Thyroid gland (tissue), 4 donors: ENCODE measurements at regions not wholly inside any gene's neighbourhood (a gene's known extent, or its start where the extent isn't known, plus 50 kb on each side); places are given as distances from the start of the nearest gene placed in this dataset.

Source experiments
- DNase-seq, 2 donors: peaks; one replicate each; pipeline ENCODE4 v3.0.0-alpha.2; 2019
- H3K27ac ChIP-seq, 3 donors: fragments of 200-600 bp; sonication (generic); 1 replicate in 2 of 3; 2 replicates in 1 of 3; pipeline ENCODE4 v1.5.1; 2016 to 2019; ENCODE audit warnings: mild to moderate bottlenecking in 1 of 3, moderate library complexity in 1 of 3
- H3K27me3 ChIP-seq: fragments of 200-600 bp; sonication (generic); one replicate; pipeline ENCODE4 v1.5.1; 2019
- H3K36me3 ChIP-seq, 2 donors: fragments of 200-600 bp; sonication (generic); one replicate each; pipeline ENCODE4 v1.5.1; 2016 to 2019
- H3K4me1 ChIP-seq, 2 donors: fragments of 200-600 bp; sonication (generic); one replicate each; pipeline ENCODE4 v1.5.1; 2017 to 2019
- H3K4me3 ChIP-seq, 3 donors: fragments of 200-600 bp; sonication (generic); replicated peaks in 1 of 3; 1 replicate in 2 of 3; 2 replicates in 1 of 3; pipeline ENCODE4 v1.5.1; 2016; ENCODE audit warnings: mild to moderate bottlenecking in 1 of 3
- H3K9me3 ChIP-seq: fragments of 200-600 bp; sonication (generic); one replicate; pipeline ENCODE4 v1.5.1; 2017
- POLR2A ChIP-seq, 2 donors: fragments of 450-650 bp; IDR thresholded peaks; one replicate each; pipeline ENCODE4 v1.6.1; 2017; ENCODE audit warnings: antibody characterized with exemption in 2 of 2, mild to moderate bottlenecking in 2 of 2, moderate library complexity in 1 of 2
- WGBS, 2 donors: methylation state at CpG; one replicate each; pipeline ENCODE4 v1.1.5; 2017; 5-methylcytosine and 5-hydroxymethylcytosine counted together
- intact Hi-C: fragments of 100-400 bp; cut with DNase I; formaldehyde crosslinking; loops from one replicate; pipeline ENCODE4 v1.15.1; 2023
- TF ChIP-seq, protein P1 (sequence below), 6 experiments: fragments of 200-600 bp in 3 of 6; fragments of 450-650 bp in 3 of 6; sonication (generic) in 3 of 6; IDR thresholded peaks; one replicate each; pipeline ENCODE4 v1.5.1; 2016 to 2019; ENCODE audit warnings: antibody characterized with exemption in 6 of 6, mild to moderate bottlenecking in 2 of 6, inconsistent platforms in 1 of 6, moderate library complexity in 1 of 6

DNA sequence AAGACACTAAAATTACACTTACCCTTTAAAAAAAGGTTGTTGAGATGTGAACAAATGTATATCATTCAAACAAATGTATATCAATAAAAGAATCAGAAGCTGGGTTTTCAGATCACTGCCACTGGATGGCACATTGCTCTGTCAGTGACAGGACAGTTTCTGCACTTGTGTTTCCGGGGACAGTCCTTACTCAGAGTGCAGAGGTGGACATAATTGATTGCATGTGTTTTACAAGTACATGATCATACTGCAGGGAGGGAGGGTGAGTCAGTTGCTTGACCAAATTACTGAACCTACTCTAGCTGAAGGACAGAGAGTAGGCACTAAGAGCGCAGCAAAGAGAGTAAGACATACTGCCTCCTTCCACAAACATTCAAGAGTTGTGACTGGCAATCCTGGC lies 302.3 kb downstream of the TENT5A start:
- DNase-seq: no peak
- intact Hi-C loops: no loop called here
- H3K27ac ChIP-seq: no peak overlapping the region

DNA sequence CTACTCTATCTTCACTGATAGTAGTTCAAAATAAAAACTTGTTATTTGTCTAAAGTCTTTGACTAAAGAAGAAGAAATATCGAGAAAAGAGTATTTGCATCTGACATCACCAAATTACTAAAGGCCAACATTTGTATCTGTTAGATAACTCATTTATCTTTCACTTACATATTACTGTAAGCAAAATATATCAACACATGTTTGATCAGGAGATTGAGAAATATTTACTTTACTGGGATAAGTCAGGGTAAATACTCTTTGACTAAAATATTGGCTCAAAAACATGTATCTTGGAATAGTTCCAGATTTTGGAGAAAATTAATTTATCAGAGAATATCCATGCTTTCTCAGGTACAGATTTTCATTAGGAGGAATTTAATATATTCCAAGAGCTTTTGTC lies 306.0 kb downstream of the TENT5A start:
- intact Hi-C loops: no loop called here
- DNase-seq: no peak
- TF ChIP-seq POLR2A (IDR thresholded peaks at IDR 0.05): no peak
- TF ChIP-seq, protein P1, sequence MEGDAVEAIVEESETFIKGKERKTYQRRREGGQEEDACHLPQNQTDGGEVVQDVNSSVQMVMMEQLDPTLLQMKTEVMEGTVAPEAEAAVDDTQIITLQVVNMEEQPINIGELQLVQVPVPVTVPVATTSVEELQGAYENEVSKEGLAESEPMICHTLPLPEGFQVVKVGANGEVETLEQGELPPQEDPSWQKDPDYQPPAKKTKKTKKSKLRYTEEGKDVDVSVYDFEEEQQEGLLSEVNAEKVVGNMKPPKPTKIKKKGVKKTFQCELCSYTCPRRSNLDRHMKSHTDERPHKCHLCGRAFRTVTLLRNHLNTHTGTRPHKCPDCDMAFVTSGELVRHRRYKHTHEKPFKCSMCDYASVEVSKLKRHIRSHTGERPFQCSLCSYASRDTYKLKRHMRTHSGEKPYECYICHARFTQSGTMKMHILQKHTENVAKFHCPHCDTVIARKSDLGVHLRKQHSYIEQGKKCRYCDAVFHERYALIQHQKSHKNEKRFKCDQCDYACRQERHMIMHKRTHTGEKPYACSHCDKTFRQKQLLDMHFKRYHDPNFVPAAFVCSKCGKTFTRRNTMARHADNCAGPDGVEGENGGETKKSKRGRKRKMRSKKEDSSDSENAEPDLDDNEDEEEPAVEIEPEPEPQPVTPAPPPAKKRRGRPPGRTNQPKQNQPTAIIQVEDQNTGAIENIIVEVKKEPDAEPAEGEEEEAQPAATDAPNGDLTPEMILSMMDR (IDR thresholded peaks at IDR 0.05): no peak
- 78 to 86% methylated on average over 1 of the region's 1 CpG for WGBS, 2 donors
- H3K4me1 ChIP-seq: no peaks in the 10 kb centered on the region
- H3K36me3 ChIP-seq: no peaks in the 10 kb centered on the region
- no peaks in the 10 kb centered on the region for H3K9me3 ChIP-seq
- no peak overlapping the region for H3K27ac ChIP-seq
- H3K27me3 ChIP-seq: no peaks in the 10 kb centered on the region
- H3K4me3 ChIP-seq: no peak overlapping the region

More for the DNA sequence above, 302.3 kb downstream of the TENT5A start:
- Histone ChIP-seq H3K9me3 (no peaks in the 10 kb centered on the region), H3K4me1 (no peaks in the 10 kb centered on the region), H3K36me3 (no peaks in the 10 kb centered on the region), H3K27me3 (no peaks in the 10 kb centered on the region), H3K4me3 (no peak overlapping the region)
- 45 to 48% methylated on average over 2 of the region's 2 CpGs for WGBS, 2 donors
- TF ChIP-seq POLR2A (IDR thresholded peaks at IDR 0.05): no peak
- TF ChIP-seq, protein P1 (IDR thresholded peaks at IDR 0.05): no peak

DNA sequence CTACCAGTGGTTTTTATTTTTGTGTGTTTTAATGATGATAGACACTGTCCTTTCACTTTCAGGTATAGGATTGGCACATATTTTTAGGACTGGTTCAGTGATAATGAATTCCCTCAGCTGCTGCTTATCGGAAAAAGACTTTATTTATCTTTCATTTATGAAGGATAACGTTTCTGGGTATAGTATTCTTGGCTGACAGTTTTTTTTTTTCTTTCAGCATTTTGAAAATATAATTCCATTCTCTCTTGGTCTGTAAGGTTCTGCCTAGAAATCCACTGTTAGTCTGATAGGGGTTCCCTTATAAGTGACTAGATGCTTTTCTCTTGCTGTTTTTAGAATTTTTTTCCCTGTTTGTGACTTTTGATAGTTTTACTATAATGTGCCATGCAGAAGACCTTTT lies 313.1 kb downstream of the TENT5A start:
- intact Hi-C loops: no loop called here
- H3K4me3 ChIP-seq: no peak overlapping the region
- H3K27ac ChIP-seq: no peak overlapping the region
- no peak for DNase-seq
- WGBS, 2 donors: 80 to 83% methylated on average over 2 of the region's 2 CpGs
- TF ChIP-seq, protein P1 (IDR thresholded peaks at IDR 0.05): no peak
- no peak for TF ChIP-seq POLR2A (IDR thresholded peaks at IDR 0.05)
- H3K9me3 ChIP-seq: no peaks in the 10 kb centered on the region
- H3K4me1 ChIP-seq: no peaks in the 10 kb centered on the region
- no peaks in the 10 kb centered on the region for H3K27me3 ChIP-seq
- H3K36me3 ChIP-seq: no peaks in the 10 kb centered on the region

DNA sequence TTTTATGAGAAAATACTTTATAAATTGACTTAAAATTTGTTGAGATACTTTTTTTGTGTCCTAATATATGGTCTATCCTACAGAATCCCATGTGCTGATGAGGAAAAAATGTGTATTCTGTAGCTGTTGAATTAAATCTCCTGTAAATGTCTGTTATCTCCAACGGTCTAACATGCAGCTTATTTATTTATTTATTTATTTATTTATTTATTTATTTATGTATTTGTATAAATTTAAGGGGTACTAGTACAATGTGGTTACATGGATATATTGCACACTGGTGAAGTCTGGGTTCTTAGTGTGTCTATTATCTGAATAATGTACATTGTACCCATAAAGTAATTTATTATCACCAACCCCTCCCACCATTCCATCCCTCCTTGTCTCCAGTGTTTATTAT lies 315.5 kb downstream of the TENT5A start:
- no peaks in the 10 kb centered on the region for H3K36me3 ChIP-seq
- H3K4me1 ChIP-seq: no peaks in the 10 kb centered on the region
- no peak for TF ChIP-seq POLR2A (IDR thresholded peaks at IDR 0.05)
- TF ChIP-seq, protein P1 (IDR thresholded peaks at IDR 0.05): no peak
- H3K9me3 ChIP-seq: no peaks in the 10 kb centered on the region
- H3K27me3 ChIP-seq: no peaks in the 10 kb centered on the region
- 60 to 63% methylated on average over 1 of the region's 1 CpG for WGBS, 2 donors
- no peak for DNase-seq
- H3K27ac ChIP-seq: no peak overlapping the region
- intact Hi-C loops: no loop called here
- no peak overlapping the region for H3K4me3 ChIP-seq

DNA sequence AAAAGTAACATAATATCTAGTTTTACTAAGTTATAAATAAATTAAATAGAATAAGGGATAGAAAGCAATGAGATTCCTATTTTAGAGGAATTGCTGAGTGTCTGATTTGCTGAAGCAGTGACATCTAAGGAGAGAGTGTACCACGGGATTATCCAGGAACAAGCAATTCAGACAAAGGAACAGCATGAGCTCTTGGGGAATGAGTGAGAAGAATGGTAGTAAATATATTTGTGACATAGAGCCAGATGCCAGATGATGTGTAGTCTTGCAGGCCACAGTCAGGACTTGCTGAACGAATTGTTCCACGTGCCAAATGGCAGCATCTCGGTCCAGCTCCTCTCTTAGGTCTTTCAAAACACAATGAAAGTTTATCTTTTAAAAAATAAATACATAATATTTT lies 339.2 kb downstream of the TENT5A start:
- H3K27me3 ChIP-seq: no peaks in the 10 kb centered on the region
- WGBS, 2 donors: 86 to 87% methylated on average over 4 of the region's 4 CpGs
- intact Hi-C loops: no loop called here
- no peaks in the 10 kb centered on the region for H3K9me3 ChIP-seq
- no peak for DNase-seq
- H3K27ac ChIP-seq: no peak overlapping the region
- H3K4me3 ChIP-seq: no peak overlapping the region
- H3K4me1 ChIP-seq: no peaks in the 10 kb centered on the region
- TF ChIP-seq POLR2A (IDR thresholded peaks at IDR 0.05): no peak
- TF ChIP-seq, protein P1 (IDR thresholded peaks at IDR 0.05): no peak
- no peaks in the 10 kb centered on the region for H3K36me3 ChIP-seq
